NT2/D1 (cell line): ENCODE measurements at regions not wholly inside any gene's neighbourhood (a gene's known extent, or its start where the extent isn't known, plus 50 kb on each side); places are given as distances from the start of the nearest gene placed in this dataset.

Source experiments
- DNase-seq: peaks from one replicate; pipeline ENCODE4 v3.0.0-alpha.2; 2011; ENCODE audit warnings: low read depth, low spot score
- H3K27me3 ChIP-seq: 2 replicates; pipeline ENCODE4 v1.6.0; 2011; ENCODE audit warnings: mild to moderate bottlenecking; ENCODE audit not compliant: insufficient read length, insufficient read depth
- H3K36me3 ChIP-seq: 2 replicates; pipeline ENCODE4 v1.6.1; 2011; ENCODE audit warnings: mild to moderate bottlenecking, low read length, mixed read lengths; ENCODE audit not compliant: insufficient read depth, insufficient read length
- H3K4me1 ChIP-seq: 2 replicates; pipeline ENCODE4 v1.5.1; 2011; ENCODE audit not compliant: insufficient read depth, insufficient read length
- H3K4me3 ChIP-seq: 2 replicates; pipeline ENCODE4 v1.5.1; 2011; ENCODE audit warnings: low read depth; ENCODE audit not compliant: insufficient read length
- H3K9ac ChIP-seq: 2 replicates; pipeline ENCODE4 v1.6.0; 2011; ENCODE audit warnings: low read depth; ENCODE audit not compliant: insufficient read length
- H3K9me3 ChIP-seq: 2 replicates; pipeline ENCODE4 v1.5.1; 2011; ENCODE audit warnings: mild to moderate bottlenecking, low read length; ENCODE audit not compliant: insufficient read depth
- SUZ12 ChIP-seq: IDR thresholded peaks from 2 replicates; pipeline ENCODE4 v1.6.1; 2011; ENCODE audit not compliant: insufficient read length, insufficient read depth; ENCODE audit errors: extremely low read depth
- YY1 ChIP-seq: IDR thresholded peaks from 2 replicates; pipeline ENCODE4 v1.6.1; 2011; ENCODE audit not compliant: insufficient read length, insufficient read depth
- ZNF274 ChIP-seq: IDR thresholded peaks from 2 replicates; pipeline ENCODE4 v1.6.1; 2011; ENCODE audit warnings: mild to moderate bottlenecking, low read depth, low read length

- no peak overlapping the region for H3K9ac ChIP-seq
- H3K4me1 ChIP-seq = no peaks in the 10 kb centered on the region
- TF ChIP-seq ZNF274 = no peak
- TF ChIP-seq SUZ12 = no peak
- no peak for TF ChIP-seq YY1
- H3K9me3 ChIP-seq = peaks cover 12% of the 10 kb centered on the region; the same call in 1 of the 2 replicates
- no peak overlapping the region for H3K4me3 ChIP-seq
- no peaks in the 10 kb centered on the region for H3K36me3 ChIP-seq
- DNase-seq = no peak
- H3K27me3 ChIP-seq = no peaks in the 10 kb centered on the region
Measured at GRCh38 chr2:19300961-19301360, 57.5 kb downstream of the OSR1 start.

GRCh38 chr2:19299522-19299921 lies 58.9 kb downstream of the OSR1 start:
- TF ChIP-seq ZNF274 (no peak), SUZ12 (no peak), YY1 (no peak)
- Histone ChIP-seq H3K9me3 (peaks cover 3% of the 10 kb centered on the region; the same call in 1 of the 2 replicates), H3K9ac (no peak overlapping the region), H3K4me3 (no peak overlapping the region), H3K4me1 (no peaks in the 10 kb centered on the region), H3K36me3 (no peaks in the 10 kb centered on the region), H3K27me3 (no peaks in the 10 kb centered on the region)
- DNase-seq = no peak

GRCh38 chr2:19299032-19299431 lies 59.4 kb downstream of the OSR1 start:
- Histone ChIP-seq H3K36me3 (no peaks in the 10 kb centered on the region), H3K9me3 (no peaks in the 10 kb centered on the region), H3K4me3 (no peak overlapping the region), H3K27me3 (no peaks in the 10 kb centered on the region), H3K9ac (no peak overlapping the region), H3K4me1 (no peaks in the 10 kb centered on the region)
- TF ChIP-seq ZNF274 (no peak), SUZ12 (no peak), YY1 (no peak)
- no peak for DNase-seq

GRCh38 chr2:19297716-19298115 lies 60.7 kb downstream of the OSR1 start:
- no peaks in the 10 kb centered on the region for H3K4me1 ChIP-seq
- H3K9me3 ChIP-seq = no peaks in the 10 kb centered on the region
- DNase-seq = no peak
- H3K4me3 ChIP-seq = no peak overlapping the region
- no peak for TF ChIP-seq ZNF274
- TF ChIP-seq YY1 = no peak
- TF ChIP-seq SUZ12 = no peak
- no peaks in the 10 kb centered on the region for H3K27me3 ChIP-seq
- no peak overlapping the region for H3K9ac ChIP-seq
- no peaks in the 10 kb centered on the region for H3K36me3 ChIP-seq

- no peak overlapping the region for H3K9ac ChIP-seq
- no peaks in the 10 kb centered on the region for H3K27me3 ChIP-seq
- no peak overlapping the region for H3K4me3 ChIP-seq
- H3K36me3 ChIP-seq = no peaks in the 10 kb centered on the region
- TF ChIP-seq SUZ12 (no peak), ZNF274 (no peak), YY1 (no peak)
- no peaks in the 10 kb centered on the region for H3K4me1 ChIP-seq
- no peaks in the 10 kb centered on the region for H3K9me3 ChIP-seq
- DNase-seq = no peak
Measured at GRCh38 chr2:19295998-19296502, 62.4 kb downstream of the OSR1 start.

- H3K4me3 ChIP-seq = no peak overlapping the region
- TF ChIP-seq YY1 (no peak), ZNF274 (no peak)
- H3K36me3 ChIP-seq = no peaks in the 10 kb centered on the region
- no peaks in the 10 kb centered on the region for H3K9me3 ChIP-seq
- no peaks in the 10 kb centered on the region for H3K4me1 ChIP-seq
- H3K9ac ChIP-seq = no peak overlapping the region
- no peaks in the 10 kb centered on the region for H3K27me3 ChIP-seq
- no peak for DNase-seq
Measured at GRCh38 chr2:19292007-19292406, 66.4 kb downstream of the OSR1 start.

- no peak for DNase-seq
- H3K9me3 ChIP-seq = no peaks in the 10 kb centered on the region
- no peaks in the 10 kb centered on the region for H3K4me1 ChIP-seq
- no peaks in the 10 kb centered on the region for H3K36me3 ChIP-seq
- H3K9ac ChIP-seq = no peak overlapping the region
- H3K4me3 ChIP-seq = no peak overlapping the region
- TF ChIP-seq YY1 (no peak), SUZ12 (no peak), ZNF274 (no peak)
- H3K27me3 ChIP-seq = no peaks in the 10 kb centered on the region
Measured at GRCh38 chr2:19288291-19288690, 70.1 kb downstream of the OSR1 start.
